ENCODE measurements at regions not wholly inside any gene's neighbourhood (a gene's known extent, or its start where the extent isn't known, plus 50 kb on each side); places are given as distances from the start of the nearest gene placed in this dataset.
"Not testable (repeated sequence)": the region's sequence is repeated elsewhere in the genome, so short reads cannot be mapped to it uniquely, and the experiment has no call there.

DNA sequence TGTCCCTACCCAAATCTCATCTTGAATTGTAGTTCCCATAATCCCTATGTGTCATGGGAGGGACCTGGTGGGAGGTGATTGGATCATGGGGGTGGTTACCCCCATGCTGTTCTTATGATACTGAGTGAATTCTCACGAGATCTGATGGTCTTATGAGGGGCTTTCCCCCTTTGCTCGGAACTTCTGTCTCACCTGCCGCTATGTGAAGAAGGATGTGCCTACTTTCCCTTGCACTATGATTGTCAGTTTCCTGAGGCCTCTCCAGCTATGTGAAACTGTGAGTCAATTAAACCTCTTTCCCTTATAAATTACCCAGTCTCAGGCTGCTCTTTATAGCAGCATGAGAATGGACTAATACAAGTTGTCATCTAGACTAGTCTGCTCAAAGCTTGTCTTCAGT lies 241.3 kb upstream of the ZNF608 start:
- intact Hi-C loops (cut with DNase I); DNase-seq (ENCODE audit: low spot score): not testable (repeated sequence)

DNA sequence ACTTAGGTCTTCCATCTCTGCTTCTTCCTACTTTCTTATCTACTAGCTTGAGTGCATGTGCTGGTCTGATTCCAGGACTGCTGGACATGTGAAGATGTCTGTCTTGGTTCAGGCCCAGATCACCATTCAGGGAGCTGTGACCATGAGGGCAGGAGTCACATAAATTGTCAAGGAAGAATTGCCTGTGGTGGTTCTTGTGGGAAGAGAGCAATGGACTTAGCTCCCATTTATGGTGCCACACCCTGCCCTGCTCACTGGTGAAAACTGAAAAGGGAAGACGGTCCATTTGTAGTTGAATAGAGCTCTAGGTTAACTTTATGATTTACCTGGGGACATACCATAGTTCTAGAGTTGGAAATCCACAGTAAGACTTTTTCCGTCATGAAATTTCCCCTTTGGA lies 244.3 kb upstream of the ZNF608 start:
- intact Hi-C loops (cut with DNase I): no loop called here
- no peak for DNase-seq (ENCODE audit: low spot score)

DNA sequence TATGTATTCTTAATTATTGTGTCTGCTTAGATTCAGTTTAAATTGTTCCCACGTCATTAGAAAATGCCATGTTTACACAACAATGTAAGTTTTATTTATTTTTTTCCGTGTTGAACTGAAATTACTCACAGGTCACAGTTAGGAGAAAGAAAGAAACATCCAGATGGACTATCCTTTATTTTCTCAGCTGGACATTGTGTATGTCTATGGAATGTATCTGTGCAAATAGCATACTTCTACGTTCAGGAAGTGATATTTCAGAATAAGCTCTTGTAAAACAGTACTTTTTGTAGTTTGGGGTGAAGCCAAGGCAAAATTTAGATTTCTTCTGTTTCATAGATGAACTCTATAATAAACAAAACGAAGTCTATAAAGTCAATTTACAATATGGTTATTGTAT lies 249.0 kb upstream of the ZNF608 start:
- intact Hi-C loops (cut with DNase I): no loop called here
- DNase-seq (ENCODE audit: low spot score): no peak

DNA sequence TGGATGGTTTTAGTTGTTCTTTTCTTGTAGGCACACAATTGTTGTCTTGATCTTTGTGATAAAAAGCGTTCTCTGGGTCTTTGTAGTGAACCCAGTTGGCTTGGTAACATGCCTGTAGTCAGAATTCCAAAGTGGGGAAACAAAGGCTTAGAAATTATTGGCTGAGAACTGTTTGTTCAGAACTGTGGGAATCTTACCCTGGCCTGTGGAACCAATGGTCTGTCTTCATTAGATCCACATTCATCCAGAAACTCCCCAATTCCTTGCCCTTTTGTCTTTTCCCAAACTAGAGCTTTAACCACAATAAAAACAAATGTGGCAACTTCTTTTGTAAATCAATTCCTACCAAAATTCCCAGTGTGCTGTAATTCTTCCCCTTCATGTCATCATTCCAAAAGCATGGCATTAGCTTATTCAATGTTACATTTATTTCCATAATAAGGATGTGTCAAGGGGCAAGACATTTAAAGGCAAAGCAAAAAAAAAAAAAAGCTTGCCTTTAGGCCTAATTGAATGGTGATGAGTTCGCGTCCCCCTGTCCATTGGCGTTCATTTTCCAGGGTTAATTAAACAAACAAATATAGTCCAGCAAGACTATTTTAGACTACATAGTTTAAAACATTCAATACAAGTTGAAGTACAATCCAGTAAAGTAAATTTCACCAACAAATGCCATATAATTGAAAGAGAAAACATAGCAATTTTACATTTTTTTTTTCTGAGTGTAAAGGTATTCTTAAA lies 249.8 kb upstream of the ZNF608 start:
- intact Hi-C loops (cut with DNase I): no loop called here
- DNase-seq (ENCODE audit: low spot score): no peak

DNA sequence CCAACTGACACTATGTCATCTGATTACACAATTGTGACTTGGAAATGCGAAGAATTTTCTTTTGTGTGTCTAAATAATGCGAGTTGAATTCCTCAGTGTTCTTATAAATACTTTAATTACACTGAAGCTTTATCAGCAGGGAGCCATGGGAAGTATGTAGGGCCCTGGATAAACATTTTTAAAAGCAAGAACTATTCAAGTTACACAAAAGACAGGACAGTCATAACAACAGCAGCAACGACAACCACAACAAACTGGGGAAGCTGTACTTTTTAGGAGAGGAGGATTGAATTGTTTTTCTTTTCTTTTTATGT lies 250.3 kb upstream of the ZNF608 start:
- no peak for DNase-seq (ENCODE audit: low spot score)
- intact Hi-C loops (cut with DNase I): no loop called here

DNA sequence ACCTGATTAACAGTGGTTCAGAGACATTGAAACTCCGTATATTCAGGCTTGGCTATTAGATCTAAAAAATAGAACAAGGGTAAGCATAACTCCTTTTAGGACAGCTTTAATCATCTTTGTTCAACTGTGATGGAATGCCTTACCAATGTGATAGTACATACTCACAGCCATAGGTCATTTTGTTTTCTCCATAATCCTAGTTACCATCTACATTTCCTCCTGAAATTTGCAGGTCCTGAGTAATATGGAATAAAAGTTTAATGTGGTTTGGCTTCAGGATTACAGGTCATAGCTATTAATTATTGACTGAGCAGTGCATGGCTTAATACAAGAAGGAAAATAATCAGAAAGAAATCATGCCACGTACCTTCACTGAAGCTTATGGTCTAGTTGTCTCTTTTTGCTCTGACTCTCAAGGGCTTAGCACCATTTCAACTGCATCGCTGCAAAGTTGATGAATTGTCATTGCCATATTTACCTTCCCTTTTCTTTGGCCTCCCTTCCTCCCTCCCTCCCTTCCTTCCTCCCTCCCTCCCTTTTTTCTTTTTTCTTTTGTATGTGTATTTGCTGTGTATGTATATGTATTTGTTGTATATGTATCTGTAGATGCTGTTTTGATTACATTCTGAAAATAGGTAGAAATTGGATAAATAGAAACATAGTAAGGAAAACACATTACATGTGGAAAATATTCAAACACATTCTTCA lies 250.9 kb upstream of the ZNF608 start:
- intact Hi-C loops (cut with DNase I): no loop called here
- no peak for DNase-seq (ENCODE audit: low spot score)

DNA sequence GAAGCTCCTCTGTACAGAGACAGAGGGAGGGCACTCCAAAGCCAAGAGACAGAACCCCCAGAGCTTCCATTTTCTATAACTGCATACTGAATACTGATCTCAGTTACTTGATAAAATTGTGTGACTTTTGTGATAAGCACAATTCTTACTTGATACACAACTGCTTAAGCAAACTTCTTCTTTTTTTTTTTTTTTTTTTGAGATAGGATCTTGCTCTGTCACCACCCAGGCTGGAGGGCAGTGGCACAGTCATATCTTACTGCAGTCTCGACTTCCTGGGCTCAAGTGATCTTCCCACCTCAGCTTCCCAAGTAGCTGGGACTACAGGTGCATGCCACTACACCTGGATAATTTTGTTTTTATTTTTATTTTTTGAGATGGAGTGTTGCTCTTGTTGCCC lies 252.1 kb upstream of the ZNF608 start:
- intact Hi-C loops (cut with DNase I): no loop called here

DNA sequence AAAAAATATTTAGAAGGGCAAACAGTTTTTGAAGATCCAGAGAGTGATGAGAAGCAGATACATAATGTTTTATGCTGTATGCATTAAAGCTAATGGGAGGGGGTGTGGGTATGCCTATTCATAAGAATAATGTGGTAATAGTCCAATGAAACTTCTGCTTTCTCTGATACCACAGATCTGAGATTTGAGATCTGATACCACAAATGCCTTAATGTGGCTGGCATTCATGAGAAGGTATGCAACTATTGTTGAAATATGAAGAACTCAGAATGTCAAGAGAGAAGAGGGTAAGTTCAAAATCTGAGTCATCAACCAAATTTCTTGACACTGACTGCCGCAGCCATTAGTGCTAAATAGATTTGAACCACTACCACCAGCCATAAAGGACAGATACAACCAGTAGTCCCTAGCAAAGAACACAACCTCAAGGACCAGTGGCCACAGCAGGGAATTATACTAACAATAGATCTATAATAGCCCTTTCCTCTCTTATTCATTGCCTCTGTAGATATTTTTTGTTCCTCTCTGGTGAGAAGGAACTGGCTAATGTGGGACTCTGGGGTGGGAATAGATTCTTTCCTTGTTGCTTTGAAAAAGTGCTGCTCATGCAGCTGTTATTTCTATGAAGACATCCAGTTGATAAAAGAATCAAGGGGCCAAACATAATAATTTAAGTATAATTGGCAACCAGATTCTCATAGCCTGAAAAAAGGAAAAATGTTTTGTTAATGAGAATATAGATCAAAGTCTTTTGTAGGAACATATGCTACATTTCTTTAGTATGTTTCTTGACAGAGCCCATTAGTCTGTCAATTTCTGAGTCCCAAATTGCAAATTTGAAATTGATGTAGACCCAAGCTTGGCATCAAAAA lies 256.5 kb upstream of the ZNF608 start:
- intact Hi-C loops (cut with DNase I): no loop called here
- DNase-seq (ENCODE audit: low spot score): no peak

More for the DNA sequence above, 252.1 kb upstream of the ZNF608 start:
- DNase-seq (ENCODE audit: low spot score): no peak

DNA sequence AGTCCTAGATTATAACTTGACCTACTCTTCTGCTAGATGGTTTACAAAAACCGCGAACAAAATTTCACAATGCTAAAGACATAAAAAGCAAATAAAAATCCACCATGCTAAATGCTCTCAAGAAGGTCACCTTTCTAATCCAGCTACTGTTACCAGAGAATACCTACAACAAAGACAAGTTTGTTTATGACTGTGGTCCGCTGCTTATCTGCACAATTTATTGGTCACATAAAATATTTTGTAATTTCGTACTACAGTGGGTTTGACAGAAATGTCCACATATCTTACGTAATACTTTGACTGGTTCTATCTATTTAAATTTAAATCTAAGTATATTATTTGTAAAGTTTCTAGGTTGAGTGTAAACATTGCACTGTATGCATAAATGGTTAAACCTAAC lies 257.6 kb upstream of the ZNF608 start:
- DNase-seq (ENCODE audit: low spot score): no peak
- intact Hi-C loops (cut with DNase I): no loop called here

DNA sequence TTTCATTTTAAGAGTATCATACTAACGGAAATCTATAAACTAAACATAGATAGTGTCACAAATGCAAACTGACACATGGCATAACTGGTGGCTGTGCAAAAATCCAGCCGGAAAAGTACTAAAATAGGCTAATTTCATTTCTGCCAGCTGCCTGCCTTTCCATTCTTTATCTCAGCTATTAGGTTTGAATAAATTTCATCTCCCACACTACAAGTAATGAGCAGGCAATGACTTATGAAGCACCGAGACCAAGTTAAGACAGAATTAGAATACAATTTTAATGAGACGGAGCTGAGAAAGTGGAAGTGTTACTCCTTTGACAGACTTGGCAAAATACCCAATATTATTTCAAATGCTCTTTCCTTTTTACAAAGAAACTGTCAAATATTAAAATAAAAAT lies 258.8 kb upstream of the ZNF608 start:
- intact Hi-C loops (cut with DNase I): no loop called here

DNA sequence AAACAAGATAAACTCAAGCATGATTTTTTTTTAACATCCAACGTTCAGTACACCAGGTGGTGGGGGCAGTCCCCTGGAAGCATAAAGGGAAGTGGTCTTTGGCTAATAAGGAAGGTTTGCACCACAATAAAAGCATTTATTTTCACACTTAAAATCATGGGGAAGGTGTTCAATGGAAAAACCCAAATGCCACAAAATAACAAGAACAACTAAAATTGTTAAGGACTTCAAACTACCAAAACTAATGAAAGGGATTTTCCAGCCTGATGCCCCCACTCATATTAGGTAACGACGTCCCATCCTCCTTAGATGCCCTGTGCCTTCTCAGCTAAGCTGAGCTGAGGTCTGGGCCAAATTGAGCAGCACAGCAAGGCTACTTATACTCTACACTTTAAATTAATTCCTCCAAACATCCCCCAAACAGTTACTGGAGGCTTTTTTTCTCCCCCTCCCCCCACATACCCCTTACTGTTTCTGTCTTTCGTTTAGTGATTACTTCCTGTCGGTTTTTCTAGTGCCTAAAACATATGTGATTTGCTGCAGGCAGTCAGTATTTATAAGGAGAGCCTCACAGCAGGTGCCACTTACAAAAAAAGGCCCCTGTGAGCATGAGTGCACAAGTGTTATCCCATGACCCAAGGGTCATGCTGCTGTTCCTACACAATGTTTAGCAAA lies 259.7 kb upstream of the ZNF608 start:
- intact Hi-C loops (cut with DNase I): no loop called here

More for the DNA sequence above, 258.8 kb upstream of the ZNF608 start:
- no peak for DNase-seq (ENCODE audit: low spot score)

DNA sequence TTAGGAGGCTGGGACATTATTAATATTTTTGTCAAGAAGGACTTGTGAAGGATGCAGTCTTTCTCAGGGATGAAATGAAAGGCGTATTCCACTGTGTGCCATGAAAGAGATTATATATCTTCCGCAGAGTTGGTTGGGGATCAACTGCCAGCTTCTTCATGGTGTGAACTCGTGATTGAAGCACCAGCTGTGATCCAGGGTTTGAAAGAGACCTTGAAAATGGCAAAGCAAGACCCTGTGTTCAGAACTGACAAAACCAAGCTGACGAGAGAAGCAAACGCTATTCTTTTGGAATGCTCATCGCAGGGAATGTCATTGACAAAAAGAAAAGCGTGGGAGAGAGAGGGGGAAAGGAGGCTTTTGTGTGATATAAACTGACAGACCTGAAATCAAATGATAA lies 263.9 kb upstream of the ZNF608 start:
- intact Hi-C loops (cut with DNase I): no loop called here

More for the DNA sequence above, 259.7 kb upstream of the ZNF608 start:
- DNase-seq (ENCODE audit: low spot score): no peak

DNA sequence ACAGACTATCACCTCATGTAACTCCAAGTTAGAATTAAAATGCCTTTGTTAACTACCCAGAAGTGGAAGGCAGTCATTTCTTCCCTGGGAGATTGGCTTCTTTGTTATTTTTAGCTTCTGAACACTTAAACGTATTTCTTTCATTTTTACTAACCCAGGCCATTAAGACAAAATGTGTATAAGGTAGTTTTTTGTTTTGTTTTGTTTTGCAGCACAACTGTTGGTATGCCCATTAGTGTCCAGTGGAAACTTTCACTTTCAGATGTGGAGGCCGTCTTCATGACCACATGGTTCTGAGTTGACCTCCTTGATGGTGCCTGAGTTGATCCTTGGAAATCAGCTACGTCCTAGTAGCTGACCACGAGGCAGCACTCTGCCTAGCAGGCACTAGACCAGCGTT lies 264.6 kb upstream of the ZNF608 start:
- intact Hi-C loops (cut with DNase I): no loop called here
- no peak for DNase-seq (ENCODE audit: low spot score)

More for the DNA sequence above, 263.9 kb upstream of the ZNF608 start:
- no peak for DNase-seq (ENCODE audit: low spot score)

DNA sequence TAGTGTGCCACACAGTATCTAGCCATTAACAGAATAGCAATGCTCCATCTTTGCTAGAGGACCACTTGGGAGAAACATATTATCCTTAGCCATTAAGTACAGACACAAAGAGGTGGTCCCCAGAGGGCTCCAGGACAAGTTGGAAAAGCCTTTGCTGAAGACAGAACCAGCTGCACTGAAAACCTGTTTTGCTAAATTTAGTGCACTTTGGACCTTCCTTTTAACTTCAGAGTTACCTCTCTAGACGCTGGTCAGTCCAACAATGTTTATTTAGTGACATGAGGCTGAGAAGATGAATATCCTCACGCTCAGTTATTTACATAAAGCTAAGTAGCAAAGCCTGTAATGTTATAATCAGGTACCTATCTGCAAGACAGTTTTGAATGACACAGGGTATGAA lies 265.0 kb upstream of the ZNF608 start:
- intact Hi-C loops (cut with DNase I): no loop called here

DNA sequence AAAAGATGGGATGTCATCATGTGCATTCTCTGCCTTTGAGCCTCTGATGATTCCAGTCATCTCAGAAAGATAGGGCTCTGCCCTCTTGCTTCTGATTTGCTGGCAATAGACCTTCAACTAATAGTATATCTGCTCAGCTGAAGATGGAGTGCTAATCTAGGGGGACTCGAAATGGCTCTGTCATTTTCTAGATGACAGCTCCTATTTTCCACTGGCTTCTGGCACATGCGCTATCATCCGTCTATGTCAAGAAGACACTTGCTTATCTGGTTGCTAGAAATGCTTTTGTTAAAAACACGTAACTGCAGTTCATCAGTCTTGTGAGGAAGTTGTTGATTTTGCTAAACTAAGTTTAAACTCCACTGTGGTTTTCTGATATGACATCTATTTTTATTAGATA lies 265.5 kb upstream of the ZNF608 start:
- intact Hi-C loops (cut with DNase I): no loop called here
- DNase-seq (ENCODE audit: low spot score): no peak

More for the DNA sequence above, 265.0 kb upstream of the ZNF608 start:
- no peak for DNase-seq (ENCODE audit: low spot score)

DNA sequence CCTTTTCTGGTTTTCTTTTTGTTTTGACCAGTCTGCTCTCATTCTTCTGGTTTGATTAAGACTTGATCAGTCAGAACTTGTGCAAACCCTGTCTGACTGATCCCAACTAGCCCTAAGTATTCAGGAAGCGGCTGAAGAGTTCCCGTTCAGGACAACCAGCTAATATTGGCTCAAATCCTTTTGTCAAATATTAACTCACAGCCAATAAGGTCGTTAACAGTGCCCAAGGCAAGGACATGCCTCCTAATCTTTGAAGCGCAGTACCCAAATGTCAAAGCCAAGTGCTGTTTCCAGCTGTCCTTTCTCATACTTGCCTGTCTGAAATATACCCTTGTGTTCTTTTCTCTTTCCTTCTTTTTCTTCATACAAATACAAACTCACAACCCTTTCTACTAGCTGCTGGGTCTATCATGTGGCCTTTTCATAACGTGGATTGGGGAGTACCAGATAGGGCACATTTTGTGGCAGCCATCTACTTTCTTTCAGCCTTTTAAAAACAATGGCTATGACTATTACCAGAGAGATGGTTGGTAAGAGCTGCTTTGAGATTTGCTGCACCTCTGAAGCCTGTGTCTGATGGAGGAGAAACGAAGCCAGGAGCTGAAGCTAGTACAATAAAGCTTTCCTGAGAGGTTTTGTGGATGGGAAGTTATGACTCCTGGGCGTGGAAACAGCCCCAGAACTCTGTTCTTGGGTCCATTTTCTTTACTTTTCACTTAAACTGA lies 266.4 kb upstream of the ZNF608 start:
- DNase-seq (ENCODE audit: low spot score): no peak
- intact Hi-C loops (cut with DNase I): no loop called here

DNA sequence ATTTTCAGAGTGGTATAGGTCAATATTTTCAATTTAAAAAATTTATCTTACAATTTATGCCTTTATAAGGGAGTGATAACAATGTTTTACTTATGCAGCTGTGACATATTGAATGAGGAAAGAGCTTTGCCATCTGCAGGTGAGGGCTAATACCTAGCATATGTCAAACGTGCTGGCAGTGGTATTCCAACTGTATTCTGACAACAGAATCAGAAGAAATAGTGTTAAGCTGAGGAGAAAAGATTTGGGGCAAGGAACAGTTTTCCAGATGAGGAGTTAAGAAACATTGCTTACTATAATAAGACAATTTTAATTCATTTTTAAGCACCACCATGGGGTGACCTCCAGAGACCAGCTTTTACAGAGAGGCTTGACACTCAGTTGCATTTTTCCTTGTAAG lies 267.8 kb upstream of the ZNF608 start:
- no peak for DNase-seq (ENCODE audit: low spot score)
- intact Hi-C loops (cut with DNase I): no loop called here

DNA sequence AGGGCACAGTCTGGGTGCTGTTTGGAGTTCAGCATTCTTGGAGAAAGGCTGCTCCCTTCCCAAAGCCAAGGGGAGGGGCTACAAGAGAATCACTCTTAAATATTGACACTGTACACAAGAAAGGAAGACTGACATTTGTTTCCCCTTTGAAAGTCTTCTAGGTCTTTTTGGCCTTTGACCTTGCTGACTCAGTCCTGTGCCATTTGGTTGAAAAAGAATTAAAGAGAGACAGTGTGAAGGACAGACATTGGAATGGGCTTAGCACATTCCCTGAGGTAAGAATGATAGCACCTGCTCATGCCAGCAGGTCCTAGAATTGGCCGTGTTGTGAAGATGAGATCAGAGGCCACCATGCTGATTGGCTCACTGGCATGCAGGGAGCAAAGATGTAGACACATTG lies 271.4 kb upstream of the ZNF608 start:
- DNase-seq (ENCODE audit: low spot score): no peak
- intact Hi-C loops (cut with DNase I): no loop called here

DNA sequence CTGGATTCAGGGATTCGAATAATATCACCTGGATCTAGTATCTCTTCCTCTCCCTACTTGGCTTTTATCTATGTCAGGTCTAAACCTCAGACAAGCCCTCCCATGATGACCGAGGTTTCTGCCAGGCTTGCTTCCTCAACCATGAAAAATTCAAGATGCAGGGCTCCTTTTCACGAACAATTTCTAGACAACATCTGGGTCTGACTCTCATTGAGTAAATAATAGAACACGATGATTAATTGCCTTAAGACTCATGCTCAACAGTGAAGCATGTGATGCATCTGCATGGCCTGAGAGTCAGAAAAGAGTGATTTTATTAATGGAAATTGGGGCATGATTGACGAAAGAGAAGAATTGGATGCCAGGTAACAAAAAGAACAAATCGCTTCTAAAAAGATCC lies 277.2 kb upstream of the ZNF608 start:
- intact Hi-C loops (cut with DNase I): no loop called here
- no peak for DNase-seq (ENCODE audit: low spot score)
